Skeletal muscle cell (primary cell): ENCODE measurements at regions not wholly inside any gene's neighbourhood (a gene's known extent, or its start where the extent isn't known, plus 50 kb on each side); places are given as distances from the start of the nearest gene placed in this dataset.

Experiments
- DNase-seq: peaks from one replicate; pipeline ENCODE4 v3.0.0-alpha.2; 2010; ENCODE audit warnings: low read depth
- H3K4me3 ChIP-seq: 2 replicates; pipeline ENCODE4 v1.5.1; 2011; ENCODE audit warnings: low read depth, mild to moderate bottlenecking, control low read depth, low read length, moderate library complexity

GRCh38 chr2:5412001-5412400 is 280.2 kb upstream of the SOX11 start:
- H3K4me3 ChIP-seq = no peak overlapping the region
- no peak for DNase-seq

- H3K4me3 ChIP-seq = no peak overlapping the region
- DNase-seq = no peak
Observed at GRCh38 chr2:5433855-5434254, 258.3 kb upstream of the SOX11 start.

GRCh38 chr2:5437375-5437774 is 254.8 kb upstream of the SOX11 start:
- H3K4me3 ChIP-seq = no peak overlapping the region
- DNase-seq = no peak

GRCh38 chr2:5440174-5440573 is 252.0 kb upstream of the SOX11 start:
- no peak for DNase-seq
- H3K4me3 ChIP-seq = no peak overlapping the region

- no peak for DNase-seq
- no peak overlapping the region for H3K4me3 ChIP-seq
Observed at GRCh38 chr2:5442736-5443135, 249.4 kb upstream of the SOX11 start.

- no peak for DNase-seq
- no peak overlapping the region for H3K4me3 ChIP-seq
Observed at GRCh38 chr2:5444168-5444567, 248.0 kb upstream of the SOX11 start.

GRCh38 chr2:5444854-5445253 is 247.3 kb upstream of the SOX11 start:
- no peak overlapping the region for H3K4me3 ChIP-seq

GRCh38 chr2:5449867-5450266 is 242.3 kb upstream of the SOX11 start:
- no peak overlapping the region for H3K4me3 ChIP-seq
- DNase-seq = no peak

More at GRCh38 chr2:5444854-5445253, 247.3 kb upstream of the SOX11 start:
- DNase-seq = no peak

- DNase-seq = peak; percentile 7
- no peak overlapping the region for H3K4me3 ChIP-seq
Observed at GRCh38 chr2:5453220-5454050, 238.7 kb upstream of the SOX11 start.

- DNase-seq = peak; percentile 2
- no peak overlapping the region for H3K4me3 ChIP-seq
Observed at GRCh38 chr2:5454051-5454390, 238.2 kb upstream of the SOX11 start.

GRCh38 chr2:5459041-5459440 is 233.1 kb upstream of the SOX11 start:
- no peak overlapping the region for H3K4me3 ChIP-seq
- no peak for DNase-seq

- H3K4me3 ChIP-seq = no peak overlapping the region
- DNase-seq = no peak
Observed at GRCh38 chr2:5464657-5465056, 227.5 kb upstream of the SOX11 start.

- no peak for DNase-seq
- H3K4me3 ChIP-seq = no peak overlapping the region
Observed at GRCh38 chr2:5465859-5466258, 226.3 kb upstream of the SOX11 start.

GRCh38 chr2:5467178-5467905 is 224.8 kb upstream of the SOX11 start:
- DNase-seq = no peak
- H3K4me3 ChIP-seq = no peak overlapping the region

- no peak overlapping the region for H3K4me3 ChIP-seq
- DNase-seq = no peak
Observed at GRCh38 chr2:5472673-5473072, 219.5 kb upstream of the SOX11 start.

- DNase-seq = no peak
- no peak overlapping the region for H3K4me3 ChIP-seq
Observed at GRCh38 chr2:5473635-5474034, 218.5 kb upstream of the SOX11 start.

GRCh38 chr2:5474716-5475115 is 217.5 kb upstream of the SOX11 start:
- no peak for DNase-seq
- no peak overlapping the region for H3K4me3 ChIP-seq

- DNase-seq = no peak
- H3K4me3 ChIP-seq = no peak overlapping the region
Observed at GRCh38 chr2:5479265-5479928, 212.8 kb upstream of the SOX11 start.

GRCh38 chr2:5482929-5483331 is 209.3 kb upstream of the SOX11 start:
- no peak overlapping the region for H3K4me3 ChIP-seq
- peak; percentile 6 for DNase-seq

GRCh38 chr2:5484868-5485267 is 207.3 kb upstream of the SOX11 start:
- H3K4me3 ChIP-seq = no peak overlapping the region
- DNase-seq = no peak
